ENCODE measurements at regions not wholly inside any gene's neighbourhood (a gene's known extent, or its start where the extent isn't known, plus 50 kb on each side); places are given as distances from the start of the nearest gene placed in this dataset.
"Not testable (repeated sequence)": the region's sequence is repeated elsewhere in the genome, so short reads cannot be mapped to it uniquely, and the experiment has no call there.

DNA sequence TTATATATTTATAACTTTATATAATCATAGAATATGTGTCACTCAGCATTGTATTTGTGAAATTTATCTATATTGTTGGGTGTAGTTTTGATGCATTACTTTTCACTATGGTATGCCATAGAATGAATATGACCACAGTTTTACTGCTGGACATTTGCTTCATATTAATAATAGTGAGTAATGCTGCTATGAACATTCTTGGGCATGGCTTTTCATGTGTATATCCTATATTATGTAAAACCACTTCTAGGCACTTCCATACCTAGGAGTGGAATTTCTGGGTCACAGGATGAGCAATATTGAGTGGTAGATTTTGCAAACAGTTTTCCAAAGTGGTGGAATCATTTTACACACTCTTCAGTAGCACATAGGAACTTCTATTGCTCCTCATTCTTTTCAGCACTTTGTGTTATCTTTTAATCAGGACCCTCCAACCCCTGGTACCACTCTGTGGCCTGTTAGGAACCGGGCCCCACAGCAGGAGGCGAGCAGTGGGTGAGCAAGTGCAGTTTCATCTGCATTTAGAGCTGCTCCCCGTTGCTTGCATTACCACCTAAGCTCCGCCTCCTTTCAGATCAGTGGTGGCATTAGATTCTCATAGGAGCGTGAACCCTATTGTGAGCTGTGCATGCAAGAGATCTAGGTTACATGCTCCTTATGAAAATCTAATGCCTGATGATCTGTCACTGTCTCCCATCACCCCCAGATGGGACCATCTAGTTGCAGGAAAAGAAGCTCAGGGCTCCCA, 56.0 kb upstream of the CNIH3 start:
- intact Hi-C loops (cut with micrococcal nuclease) = no loop called here

DNA sequence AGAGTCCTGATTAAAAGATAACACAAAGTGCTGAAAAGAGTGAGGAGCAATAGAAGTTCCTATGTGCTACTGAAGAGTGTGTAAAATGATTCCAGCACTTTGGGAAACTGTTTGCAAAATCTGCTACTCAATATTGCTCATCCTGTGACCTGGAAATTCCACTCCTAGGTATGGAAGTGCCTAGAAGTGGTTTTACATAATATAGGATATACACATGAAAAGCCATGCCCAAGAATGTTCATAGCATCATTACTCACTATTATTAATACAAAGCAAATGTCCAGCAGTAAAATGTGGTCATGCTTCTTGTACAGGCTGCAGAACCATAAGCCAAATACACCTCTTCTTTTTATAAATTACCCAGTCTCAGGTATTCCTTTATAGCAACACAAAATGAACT, 53.2 kb upstream of the CNIH3 start:
- intact Hi-C loops (cut with micrococcal nuclease) = not testable (repeated sequence)

DNA sequence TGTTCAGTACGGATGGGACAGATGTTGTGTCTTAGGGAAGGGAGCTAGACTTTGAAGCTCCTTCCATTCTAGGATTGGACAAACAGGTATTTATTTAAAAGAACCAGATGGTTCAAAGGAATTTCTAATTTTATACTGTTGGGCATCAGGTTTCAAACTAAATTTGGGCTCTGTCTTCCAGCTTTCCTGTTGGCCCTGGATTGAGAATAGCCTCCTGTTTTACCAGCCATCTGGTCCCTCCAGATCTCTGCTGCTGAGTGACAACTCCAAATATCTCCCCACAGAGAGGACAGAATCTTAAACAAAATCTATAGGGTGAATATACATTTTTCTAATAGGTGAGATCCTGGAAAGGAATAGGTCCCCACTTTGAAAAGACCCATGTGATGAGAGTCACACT, 52.5 kb upstream of the CNIH3 start:
- intact Hi-C loops (cut with micrococcal nuclease) = no loop called here

DNA sequence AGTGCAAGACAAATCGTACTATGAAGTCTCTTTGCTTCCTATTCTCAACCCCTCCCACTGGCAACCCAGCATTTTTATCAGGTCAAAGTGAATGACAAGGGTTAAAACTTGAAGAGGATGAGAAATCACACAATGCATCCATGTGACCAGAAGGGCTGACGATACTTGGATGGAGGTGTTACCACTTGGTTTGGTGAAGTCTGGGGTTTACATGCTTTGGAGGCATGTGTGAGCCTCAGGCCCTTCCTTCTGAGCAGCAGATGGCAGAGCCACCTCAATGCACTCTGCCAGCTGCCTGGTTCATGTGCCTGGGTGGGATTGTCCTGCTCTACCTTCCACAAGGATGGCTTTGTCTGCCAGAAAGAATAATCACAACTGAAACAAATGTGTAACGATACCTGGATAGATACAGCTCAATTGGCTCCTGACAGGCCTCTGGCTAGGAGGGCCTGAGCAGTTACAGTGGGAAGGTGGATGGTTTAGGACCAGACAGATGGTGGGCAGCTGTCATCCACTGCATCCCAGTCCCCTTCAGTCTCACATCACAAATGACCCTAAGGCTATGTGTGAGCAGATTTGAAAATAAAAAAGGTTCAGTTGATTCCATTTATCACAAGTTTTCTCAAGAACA, 51.5 kb upstream of the CNIH3 start:
- intact Hi-C loops (cut with micrococcal nuclease) = no loop called here

DNA sequence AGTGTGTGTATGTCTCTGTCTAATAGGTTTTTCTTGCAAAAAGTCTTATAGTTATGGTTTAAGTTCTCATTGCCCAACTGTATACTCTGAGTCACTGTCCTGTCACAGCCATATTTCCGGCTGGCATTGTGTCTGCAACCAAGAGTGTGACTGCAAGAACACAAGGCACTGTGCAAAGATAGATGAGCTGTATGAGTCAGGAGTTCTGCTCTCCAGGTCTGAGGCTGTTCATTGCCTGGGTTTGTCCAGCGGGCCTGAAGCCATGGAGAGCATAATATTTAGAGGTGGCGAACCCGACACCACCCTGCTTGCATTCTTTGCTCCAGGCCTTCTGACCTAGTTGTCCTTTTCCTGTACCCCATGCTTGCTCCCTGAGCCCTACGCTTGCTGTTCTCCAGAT, 50.9 kb upstream of the CNIH3 start:
- intact Hi-C loops (cut with micrococcal nuclease) = no loop called here

DNA sequence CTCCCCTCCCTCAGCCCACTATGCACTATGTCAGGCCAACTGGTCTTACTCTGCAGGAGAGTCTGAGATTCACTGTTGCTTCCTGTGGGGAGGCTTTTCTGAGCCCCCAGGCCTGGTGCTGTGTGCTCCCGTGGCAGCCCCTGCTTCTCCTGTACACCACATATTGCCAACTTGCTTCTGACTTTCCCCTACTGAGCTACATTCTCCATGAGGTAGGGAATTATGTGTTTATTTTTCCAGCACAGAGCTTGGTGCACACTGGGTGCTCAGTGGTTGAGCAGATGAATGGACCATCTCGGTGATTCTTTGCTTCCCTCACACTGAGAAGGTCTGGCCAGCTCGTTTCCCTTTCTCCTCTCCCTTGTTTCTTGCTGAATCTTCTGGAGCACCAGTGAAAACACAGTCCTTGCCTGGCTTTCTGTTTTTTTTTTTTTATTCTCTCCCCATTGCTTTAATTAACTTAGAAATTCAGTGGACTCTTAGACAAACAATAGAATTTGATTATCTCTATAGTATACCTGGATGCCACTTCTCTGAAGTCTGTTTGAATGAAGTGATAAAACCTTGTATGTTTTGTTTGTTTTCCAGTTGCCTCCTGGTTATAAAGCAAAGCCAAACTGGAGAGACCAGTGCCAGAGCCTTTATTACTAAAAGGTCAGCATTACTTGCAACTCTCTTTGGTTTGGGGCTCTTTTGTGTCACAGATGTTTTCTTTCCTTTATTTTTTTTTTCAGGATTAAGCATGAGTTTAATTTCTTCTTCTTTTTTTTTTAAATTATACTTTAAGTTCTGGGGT, 50.3 kb upstream of the CNIH3 start:
- intact Hi-C loops (cut with micrococcal nuclease) = no loop called here
